T47D (cell line): ENCODE measurements at regions not wholly inside any gene's neighbourhood (a gene's known extent, or its start where the extent isn't known, plus 50 kb on each side); places are given as distances from the start of the nearest gene placed in this dataset.
A peak's percentile ranks its signal among the peaks of the same experiment; 100 is the strongest.

Source experiments
- DNase-seq, 2 experiments: peaks; one replicate each; pipeline versions ENCODE4 v3.0.0 to v3.0.0-alpha.2; 2011 to 2012; ENCODE audit warnings: low read depth in 1 of 2, low spot score in 1 of 2
- JUND ChIP-seq: IDR thresholded peaks from 2 replicates; pipeline ENCODE4 v1.6.1; 2012; ENCODE audit warnings: low read depth
- in situ Hi-C: cut with HindIII; loops from 2 replicates; pipeline ENCODE4 v1.10.0; 2016; ENCODE audit warnings: low sequenced_read_pairs, low pct_unique_long_range_greater_than_20kb

DNA sequence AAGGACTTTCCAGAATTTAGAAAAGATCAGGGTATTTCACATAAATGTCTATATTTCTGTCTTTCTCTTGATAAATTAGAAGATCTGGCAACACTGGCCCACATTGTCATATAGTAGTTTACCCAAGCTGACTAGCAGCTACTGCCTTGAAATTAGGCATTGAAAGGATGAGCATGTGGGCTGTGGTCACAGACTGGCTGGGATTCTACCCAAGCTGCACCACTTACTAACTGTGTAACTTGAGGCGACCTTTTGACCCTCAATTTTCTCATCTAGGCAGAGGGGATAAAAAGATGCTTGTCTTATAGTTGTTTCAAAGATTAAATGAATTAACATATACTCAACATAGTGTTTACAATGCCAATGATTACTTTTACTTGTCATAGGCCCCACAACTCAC lies 152.7 kb upstream of the BMP2 start:
- DNase-seq, result no peak
- in situ Hi-C loops, result no loop called here
- TF ChIP-seq JUND, result no peak

DNA sequence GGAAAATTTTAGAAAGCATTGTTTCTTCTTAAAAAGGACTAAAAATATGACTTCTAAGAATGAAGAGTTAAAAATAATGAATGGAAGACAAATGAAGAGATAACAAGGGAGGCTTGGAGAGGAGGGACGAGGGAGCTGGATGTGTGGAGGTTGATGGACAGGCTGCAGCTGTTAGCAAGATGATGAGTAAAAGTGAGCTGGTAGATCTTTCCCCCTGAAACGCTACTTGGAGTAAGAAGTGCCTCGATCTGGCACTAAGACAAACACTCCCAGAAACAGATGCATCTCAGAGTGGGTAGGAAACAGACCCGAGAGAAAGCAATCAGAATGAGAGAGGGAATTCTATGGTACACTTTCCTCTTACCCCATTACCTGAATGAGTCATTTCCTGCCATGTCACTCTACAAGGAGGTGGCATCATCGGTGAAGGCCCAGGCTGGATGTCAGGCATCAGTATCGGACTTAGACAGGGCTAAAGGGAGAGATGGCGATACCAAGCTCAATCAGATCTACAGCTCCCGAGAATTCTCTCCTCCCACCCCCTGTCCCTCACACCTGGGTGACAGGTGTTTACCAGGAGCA lies 154.1 kb upstream of the BMP2 start:
- in situ Hi-C loops, result no loop called here
- no peak for DNase-seq
- TF ChIP-seq JUND, result no peak

DNA sequence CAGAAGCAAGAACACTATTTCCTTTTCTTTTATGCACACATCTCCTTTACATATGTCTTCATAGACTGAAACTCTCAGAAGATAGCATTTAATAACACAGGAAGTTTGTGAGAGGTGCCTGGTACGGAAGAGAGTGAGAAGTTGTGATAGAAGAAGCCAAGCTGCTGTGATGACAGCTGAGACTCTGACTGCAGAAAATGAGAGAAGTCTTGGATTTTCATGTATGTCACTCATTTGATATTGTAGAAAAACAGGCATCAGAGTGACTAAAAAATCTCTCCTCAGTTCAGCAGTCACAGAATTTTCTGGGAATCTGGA lies 154.9 kb upstream of the BMP2 start:
- no peak for DNase-seq
- no peak for TF ChIP-seq JUND
- in situ Hi-C loops, result no loop called here

DNA sequence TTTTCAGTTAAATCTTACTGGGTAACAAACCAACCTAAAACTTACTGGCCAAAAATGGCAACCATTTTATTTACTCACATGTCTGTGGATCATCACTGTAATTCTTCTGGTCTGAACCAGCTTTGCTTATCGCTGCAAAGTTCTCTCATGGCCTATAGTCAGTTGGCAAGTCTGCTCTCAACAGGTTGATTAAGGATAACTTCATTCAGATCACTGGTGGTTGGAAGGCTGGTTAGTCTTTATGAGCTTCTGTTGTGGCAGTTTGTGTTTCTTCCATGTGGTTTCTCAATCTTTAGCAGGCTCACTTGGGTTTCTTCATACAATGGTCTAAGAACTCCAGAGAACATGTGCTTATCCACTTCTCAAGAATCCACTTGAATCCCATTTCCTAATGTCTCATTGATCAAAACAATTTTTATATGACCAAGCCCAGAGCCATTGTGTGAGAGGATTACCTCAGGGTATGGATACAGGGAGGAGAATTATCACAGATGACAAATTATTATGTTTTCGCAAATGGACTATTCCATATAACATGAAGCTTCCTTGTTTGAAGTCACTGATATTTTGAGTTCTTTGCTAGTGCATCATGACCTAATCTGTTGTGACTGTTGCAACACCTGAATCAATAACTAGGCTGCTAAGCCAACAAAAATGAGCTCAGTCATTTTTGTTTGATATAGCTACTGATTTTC lies 155.4 kb upstream of the BMP2 start:
- in situ Hi-C loops, result no loop called here
- DNase-seq, result no peak
- no peak for TF ChIP-seq JUND

DNA sequence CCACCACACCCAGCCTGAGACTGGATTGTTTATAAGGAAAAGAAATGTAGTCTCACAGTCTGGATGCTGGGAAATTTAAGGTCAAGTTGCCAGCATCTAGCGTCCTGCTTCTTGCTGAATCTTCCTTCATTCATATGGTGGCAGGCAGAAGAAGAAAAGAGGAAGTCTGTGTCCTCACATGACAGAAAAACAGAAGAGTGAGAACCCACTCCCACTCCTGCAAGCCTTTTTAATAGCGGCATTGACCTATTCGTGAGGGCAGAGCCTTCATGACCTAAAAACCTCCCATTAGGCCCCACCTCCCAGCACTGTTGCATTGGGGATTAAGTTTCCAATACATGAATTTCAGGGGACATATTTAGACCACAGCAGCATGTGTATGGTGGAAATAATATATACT lies 160.8 kb upstream of the BMP2 start:
- in situ Hi-C loops, result no loop called here
- TF ChIP-seq JUND, result no peak
- no peak for DNase-seq

DNA sequence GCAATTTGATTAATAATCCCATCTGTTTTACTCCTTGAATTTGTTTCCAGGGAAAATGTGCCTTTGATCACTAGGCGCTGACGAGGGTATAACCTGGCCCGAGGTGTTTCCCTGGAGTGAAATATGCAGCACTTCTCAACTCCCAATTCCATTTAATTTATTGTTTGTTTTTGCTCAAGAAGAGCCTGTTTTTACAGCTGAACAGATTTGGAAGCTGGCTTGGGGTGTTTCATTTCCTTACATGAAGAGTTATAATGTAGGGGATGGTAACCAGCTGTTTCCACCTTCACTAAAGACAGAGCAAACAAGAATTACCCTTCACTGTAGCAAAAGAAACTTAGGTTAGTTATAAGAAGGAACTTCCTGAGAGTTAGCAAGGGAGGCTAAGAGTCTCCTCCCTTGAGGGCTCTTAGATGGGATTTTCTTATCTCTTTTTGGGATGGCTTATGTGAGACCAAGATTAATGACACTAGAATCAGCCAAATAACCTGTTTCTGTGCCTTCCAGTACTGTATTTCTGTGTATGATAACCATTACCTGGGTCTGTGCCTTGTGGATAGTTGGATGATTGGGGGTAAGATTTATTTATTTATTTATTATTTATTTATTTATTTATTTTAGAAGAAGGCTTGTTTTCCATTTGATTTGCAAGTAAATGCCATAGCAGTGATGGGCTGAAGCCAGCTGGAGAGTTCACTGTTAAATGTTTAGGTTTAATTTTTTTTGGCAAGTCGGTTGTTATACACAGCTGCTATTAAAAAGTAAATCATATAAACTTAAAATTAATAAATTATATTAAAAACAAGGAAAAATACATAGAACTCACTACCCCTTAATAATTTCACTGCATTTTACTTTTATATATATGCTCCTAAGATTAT lies 162.2 kb upstream of the BMP2 start:
- in situ Hi-C loops, result no loop called here
- DNase-seq, result no peak
- no peak for TF ChIP-seq JUND

DNA sequence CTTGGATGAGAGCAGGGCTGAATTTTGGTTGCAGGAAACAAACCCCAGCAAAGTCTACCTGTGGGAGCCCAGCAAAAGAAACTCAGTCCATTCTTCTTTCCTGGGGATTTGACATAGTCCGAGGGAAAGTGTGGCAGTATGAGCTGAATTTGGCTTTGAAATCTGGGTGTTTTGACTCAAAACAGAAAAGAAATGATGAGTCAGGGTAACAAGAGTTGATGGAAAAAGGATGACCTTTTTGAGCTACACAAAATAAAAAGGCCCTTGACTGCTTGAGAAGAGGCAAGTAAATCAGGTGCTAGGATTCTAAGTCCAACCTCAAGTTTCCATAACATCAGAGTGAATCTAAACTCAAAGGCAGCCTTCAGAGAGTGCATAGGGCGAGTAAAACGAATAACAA lies 163.3 kb upstream of the BMP2 start:
- TF ChIP-seq JUND, result no peak
- in situ Hi-C loops, result no loop called here

DNA sequence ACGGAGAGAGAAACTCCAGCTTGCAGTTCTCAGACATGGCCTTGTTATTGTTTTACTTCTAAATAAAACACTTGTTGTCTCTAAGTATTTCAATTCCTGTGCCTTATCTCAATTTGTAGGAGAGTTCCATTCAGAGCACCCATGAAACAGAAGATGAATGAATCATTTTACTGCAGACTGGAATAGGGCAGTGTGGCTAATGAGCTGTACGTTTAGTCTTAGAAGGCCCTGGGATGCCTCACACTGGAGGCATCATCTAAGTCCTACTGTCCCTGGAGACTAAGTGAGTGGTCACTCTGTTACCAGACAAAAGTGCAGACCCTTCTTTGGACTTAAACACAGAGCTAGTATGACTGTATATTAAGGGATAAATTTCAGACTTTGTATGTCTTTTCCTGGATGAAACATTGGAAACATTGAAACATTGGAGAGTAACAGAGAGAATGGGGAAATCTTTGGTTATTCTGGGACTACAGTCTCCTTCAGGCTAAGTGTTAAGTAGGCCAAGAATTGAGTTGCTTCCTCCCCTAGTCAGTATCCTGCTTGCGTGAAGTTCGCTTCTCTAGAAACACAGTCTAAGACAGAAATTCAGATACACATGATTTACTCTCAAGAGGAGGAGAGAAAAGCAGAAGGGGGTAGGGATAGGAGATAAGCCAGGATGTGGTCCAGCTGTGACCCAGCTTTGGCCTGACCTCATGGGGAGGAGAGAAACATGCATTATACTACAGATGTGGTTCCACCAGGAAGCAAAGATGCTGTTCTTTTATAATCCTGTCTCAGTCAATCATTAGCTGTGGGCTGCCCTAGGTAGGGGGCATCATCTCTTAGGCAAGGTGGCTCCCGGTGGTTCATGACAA lies 167.4 kb upstream of the BMP2 start:
- TF ChIP-seq JUND, result no peak
- no peak for DNase-seq
- in situ Hi-C loops, result no loop called here

More for the DNA sequence above, 163.3 kb upstream of the BMP2 start:
- no peak for DNase-seq

DNA sequence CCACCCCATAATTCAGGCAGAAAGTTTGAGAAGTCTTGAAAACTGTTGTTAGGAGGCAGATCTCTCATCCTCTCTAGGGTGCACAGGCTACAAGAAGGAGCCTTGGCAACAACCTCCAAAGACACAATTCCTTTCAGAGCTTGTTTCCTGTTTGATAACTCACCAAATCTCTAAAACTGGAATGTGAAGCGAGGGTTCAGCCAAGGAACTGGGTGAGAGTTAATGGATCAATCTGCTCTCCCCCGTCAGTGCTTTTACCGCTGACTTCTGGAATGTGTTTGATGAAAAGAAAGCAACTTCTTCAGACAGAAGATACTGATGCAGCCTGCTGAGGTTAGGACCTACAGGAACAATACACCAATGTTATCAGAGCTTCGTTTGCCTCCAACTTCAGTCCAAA lies 171.8 kb upstream of the BMP2 start:
- in situ Hi-C loops, result no loop called here
- TF ChIP-seq JUND, result no peak
- no peak for DNase-seq

DNA sequence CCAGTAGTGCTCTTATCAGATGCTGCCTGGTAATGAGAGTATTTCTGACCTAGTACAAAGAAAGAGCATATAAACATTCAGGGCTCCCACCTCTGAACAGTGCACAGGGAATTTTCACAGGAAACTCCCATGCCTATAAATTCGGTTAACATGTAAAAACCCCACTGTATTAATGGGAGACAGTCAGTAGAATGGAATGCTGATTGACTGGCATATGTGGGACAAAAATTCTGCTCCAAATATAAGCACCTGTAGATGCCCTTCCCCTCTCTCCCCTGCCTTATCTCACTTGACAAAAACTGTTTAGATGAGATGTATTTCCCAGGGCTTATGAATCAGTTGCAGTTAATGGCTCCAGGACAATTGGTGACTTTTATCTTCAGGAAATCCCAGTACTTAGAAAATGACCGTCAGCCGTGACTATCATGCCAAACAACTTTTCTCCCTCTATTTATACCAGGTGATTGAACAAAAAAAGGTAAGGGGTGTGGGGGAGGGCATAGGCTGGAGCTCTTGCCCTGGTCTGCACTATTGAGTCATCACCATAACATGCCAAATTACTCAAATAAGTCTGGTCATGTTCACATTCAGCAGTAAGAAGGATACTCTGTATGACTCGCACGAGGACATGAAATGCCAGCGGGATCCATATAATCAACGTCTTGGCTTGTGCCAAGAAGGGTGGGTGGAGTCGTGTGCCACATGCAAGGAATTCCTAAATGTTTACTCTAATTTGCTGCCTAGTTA lies 176.4 kb upstream of the BMP2 start:
- DNase-seq, result peak in 1 of 2 experiments; percentile 12
- in situ Hi-C loops, result no loop called here

DNA sequence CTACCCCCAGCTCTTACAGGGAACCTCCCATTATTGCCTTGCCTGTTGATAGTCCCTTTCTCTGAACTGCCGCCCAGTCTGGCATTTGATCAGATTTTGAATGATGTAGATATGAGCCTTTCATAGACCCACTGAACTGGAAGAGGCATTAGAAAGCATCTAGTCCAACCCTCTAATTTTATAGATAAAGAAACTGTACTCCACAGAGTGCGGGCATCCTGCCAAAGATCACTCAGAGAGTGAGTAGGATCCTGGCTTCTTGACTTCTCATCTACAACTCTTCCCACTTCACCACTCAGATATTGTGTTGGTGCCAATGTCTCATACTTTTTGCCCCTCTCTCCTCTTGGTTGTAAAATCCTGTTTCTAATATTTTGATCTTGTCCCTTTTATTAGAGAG lies 179.2 kb upstream of the BMP2 start:
- DNase-seq, result no peak
- TF ChIP-seq JUND, result no peak
- in situ Hi-C loops, result no loop called here

More for the DNA sequence above, 176.4 kb upstream of the BMP2 start:
- no peak for TF ChIP-seq JUND

DNA sequence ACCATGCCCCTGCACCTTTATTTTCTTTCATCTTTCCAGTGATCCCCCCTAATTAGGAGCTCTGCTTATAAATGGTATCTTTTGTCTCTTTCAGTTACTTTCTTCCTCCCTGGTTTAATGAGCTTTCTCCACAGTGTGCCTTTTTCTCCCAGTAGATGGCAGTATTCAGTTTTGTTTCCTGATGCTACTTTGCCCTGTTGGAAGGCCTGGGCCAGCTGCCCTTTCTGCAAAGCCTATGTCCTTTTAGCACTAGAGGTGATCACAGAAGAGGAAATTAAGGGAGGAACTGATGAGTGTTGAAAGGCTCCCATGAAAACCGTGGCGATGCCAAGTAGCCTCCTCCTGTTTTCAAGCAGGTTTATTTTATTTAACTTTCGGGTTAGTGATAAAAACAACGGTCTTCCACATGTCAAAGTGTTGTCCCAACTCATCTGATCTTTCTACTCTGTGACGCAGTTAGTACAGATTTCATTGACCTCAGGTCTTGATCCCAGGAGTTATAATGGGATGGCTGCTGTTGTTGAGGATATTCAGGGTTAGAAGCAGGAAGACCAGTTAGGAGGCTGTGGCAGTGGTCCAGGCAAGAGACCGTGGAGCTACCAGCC lies 184.2 kb upstream of the BMP2 start:
- TF ChIP-seq JUND, result no peak
- in situ Hi-C loops, result no loop called here
- DNase-seq, result peak; percentile 39 to 57
